K562 (cell line): ENCODE measurements at regions not wholly inside any gene's neighbourhood (a gene's known extent, or its start where the extent isn't known, plus 50 kb on each side); places are given as distances from the start of the nearest gene placed in this dataset.

ENCODE experiments used
- FOS ChIP-seq: IDR thresholded peaks from 3 replicates; pipeline ENCODE4 v1.6.1; 2011; ENCODE audit not compliant: insufficient read length; ENCODE audit errors: extremely low read depth
- MAZ ChIP-seq, 2 experiments: fragments of 450-650 bp in 1 of 2; sonication (generic) in 1 of 2; formaldehyde crosslinking; IDR thresholded peaks in 1 of 2; conservative IDR thresholded peaks in 1 of 2; 2 replicates each; pipeline versions ENCODE4 v1.4.0 to v1.5.0; 2020; ENCODE audit warnings: mild to moderate bottlenecking in 1 of 2, missing genetic modification reagents in 1 of 2
- NCOA1 ChIP-seq: fragments of 450-650 bp; IDR thresholded peaks from 2 replicates; pipeline ENCODE4 v1.6.1; 2016; ENCODE audit warnings: low read depth
- POLR3A ChIP-seq: IDR thresholded peaks from 2 replicates; pipeline ENCODE4 v1.6.1; 2011; ENCODE audit warnings: borderline replicate concordance, mild to moderate bottlenecking, moderate library complexity; ENCODE audit not compliant: insufficient read length, insufficient read depth; ENCODE audit errors: extremely low read depth
- SAP30 ChIP-seq: fragments of 200-600 bp; sonication (generic); IDR thresholded peaks from 2 replicates; pipeline ENCODE4 v1.6.1; 2012; ENCODE audit warnings: borderline replicate concordance, low read depth, mild to moderate bottlenecking, moderate library complexity, low read length, control low read depth, inconsistent platforms; ENCODE audit not compliant: insufficient read depth, poor library complexity, severe bottlenecking
- TEAD2 ChIP-seq: fragments of 450-650 bp; IDR thresholded peaks from 2 replicates; pipeline ENCODE4 v1.6.1; 2016; ENCODE audit warnings: missing genetic modification characterization, control low read depth, missing compliant biosample characterization
- WHSC1 ChIP-seq: IDR thresholded peaks from one replicate; pipeline ENCODE4 v1.6.1; 2012; ENCODE audit warnings: low read length, control low read depth, inconsistent platforms
- ZBTB9 ChIP-seq: fragments of 450-650 bp; formaldehyde crosslinking; IDR thresholded peaks from 2 replicates; pipeline ENCODE4 v1.4.0; 2020; ENCODE audit warnings: mild to moderate bottlenecking, moderate library complexity
- ZC3H4 ChIP-seq: sonication (generic); formaldehyde crosslinking; IDR thresholded peaks from 2 replicates; pipeline ENCODE4 v1.9.0; 2021; ENCODE audit warnings: missing genetic modification reagents, borderline replicate concordance
- ZNF133 ChIP-seq: fragments of 250-450 bp; sonication (Bioruptor Pico); IDR thresholded peaks from 2 replicates; pipeline ENCODE4 v1.4.0; 2020; ENCODE audit warnings: mild to moderate bottlenecking
- ZNF395 ChIP-seq: fragments of 200-800 bp; sonication (Bioruptor generic); IDR thresholded peaks from 2 replicates; pipeline ENCODE4 v1.6.1; 2017; ENCODE audit warnings: missing genetic modification characterization, missing compliant biosample characterization
- ZNF551 ChIP-seq: fragments of 250-450 bp; sonication (Bioruptor Pico); IDR thresholded peaks from 2 replicates; pipeline ENCODE4 v1.5.0; 2021; ENCODE audit warnings: mild to moderate bottlenecking, moderate library complexity
- TF ChIP-seq, protein P1 (sequence below): fragments of 450-650 bp; IDR thresholded peaks from 2 replicates; pipeline ENCODE4 v1.6.1; 2016; ENCODE audit warnings: low read depth
- TF ChIP-seq, protein P2 (sequence below): fragments of 250-450 bp; sonication (Bioruptor Pico); IDR thresholded peaks from 2 replicates; pipeline ENCODE4 v1.4.0; 2020; ENCODE audit warnings: borderline replicate concordance

DNA sequence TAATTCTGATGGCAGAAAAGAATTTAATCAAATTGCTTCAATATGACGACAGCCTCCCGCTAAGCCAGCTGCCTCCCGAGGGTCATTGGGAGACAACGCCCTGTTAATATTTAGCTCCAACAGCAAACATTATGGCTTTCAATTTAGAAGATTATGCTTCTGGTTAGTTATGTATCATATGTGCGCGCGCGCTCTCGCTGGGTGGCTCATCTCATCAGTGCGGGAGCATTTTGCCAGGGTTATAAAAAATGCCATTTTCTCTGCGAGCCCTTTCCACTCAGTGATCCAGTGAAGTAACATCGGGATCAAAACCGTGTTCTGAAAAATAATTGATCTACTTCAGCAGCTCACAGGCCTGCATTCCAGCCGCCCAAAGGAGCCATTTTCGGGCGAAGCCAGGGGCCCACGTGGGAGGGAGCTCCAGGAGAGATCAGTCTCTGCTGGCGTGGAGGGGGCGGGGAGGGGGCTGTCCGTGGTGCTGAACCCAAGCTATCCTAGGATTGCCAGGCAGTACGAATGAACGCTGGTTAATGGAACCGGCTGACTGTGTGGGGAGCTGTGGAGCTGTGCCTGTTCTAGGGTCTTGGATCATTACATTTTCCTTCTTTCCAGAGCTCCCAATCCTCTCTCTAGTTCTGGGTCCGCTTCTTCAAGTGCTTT is 219.1 kb upstream of the ZC3H12A start (continued):
- TF ChIP-seq, protein P1, sequence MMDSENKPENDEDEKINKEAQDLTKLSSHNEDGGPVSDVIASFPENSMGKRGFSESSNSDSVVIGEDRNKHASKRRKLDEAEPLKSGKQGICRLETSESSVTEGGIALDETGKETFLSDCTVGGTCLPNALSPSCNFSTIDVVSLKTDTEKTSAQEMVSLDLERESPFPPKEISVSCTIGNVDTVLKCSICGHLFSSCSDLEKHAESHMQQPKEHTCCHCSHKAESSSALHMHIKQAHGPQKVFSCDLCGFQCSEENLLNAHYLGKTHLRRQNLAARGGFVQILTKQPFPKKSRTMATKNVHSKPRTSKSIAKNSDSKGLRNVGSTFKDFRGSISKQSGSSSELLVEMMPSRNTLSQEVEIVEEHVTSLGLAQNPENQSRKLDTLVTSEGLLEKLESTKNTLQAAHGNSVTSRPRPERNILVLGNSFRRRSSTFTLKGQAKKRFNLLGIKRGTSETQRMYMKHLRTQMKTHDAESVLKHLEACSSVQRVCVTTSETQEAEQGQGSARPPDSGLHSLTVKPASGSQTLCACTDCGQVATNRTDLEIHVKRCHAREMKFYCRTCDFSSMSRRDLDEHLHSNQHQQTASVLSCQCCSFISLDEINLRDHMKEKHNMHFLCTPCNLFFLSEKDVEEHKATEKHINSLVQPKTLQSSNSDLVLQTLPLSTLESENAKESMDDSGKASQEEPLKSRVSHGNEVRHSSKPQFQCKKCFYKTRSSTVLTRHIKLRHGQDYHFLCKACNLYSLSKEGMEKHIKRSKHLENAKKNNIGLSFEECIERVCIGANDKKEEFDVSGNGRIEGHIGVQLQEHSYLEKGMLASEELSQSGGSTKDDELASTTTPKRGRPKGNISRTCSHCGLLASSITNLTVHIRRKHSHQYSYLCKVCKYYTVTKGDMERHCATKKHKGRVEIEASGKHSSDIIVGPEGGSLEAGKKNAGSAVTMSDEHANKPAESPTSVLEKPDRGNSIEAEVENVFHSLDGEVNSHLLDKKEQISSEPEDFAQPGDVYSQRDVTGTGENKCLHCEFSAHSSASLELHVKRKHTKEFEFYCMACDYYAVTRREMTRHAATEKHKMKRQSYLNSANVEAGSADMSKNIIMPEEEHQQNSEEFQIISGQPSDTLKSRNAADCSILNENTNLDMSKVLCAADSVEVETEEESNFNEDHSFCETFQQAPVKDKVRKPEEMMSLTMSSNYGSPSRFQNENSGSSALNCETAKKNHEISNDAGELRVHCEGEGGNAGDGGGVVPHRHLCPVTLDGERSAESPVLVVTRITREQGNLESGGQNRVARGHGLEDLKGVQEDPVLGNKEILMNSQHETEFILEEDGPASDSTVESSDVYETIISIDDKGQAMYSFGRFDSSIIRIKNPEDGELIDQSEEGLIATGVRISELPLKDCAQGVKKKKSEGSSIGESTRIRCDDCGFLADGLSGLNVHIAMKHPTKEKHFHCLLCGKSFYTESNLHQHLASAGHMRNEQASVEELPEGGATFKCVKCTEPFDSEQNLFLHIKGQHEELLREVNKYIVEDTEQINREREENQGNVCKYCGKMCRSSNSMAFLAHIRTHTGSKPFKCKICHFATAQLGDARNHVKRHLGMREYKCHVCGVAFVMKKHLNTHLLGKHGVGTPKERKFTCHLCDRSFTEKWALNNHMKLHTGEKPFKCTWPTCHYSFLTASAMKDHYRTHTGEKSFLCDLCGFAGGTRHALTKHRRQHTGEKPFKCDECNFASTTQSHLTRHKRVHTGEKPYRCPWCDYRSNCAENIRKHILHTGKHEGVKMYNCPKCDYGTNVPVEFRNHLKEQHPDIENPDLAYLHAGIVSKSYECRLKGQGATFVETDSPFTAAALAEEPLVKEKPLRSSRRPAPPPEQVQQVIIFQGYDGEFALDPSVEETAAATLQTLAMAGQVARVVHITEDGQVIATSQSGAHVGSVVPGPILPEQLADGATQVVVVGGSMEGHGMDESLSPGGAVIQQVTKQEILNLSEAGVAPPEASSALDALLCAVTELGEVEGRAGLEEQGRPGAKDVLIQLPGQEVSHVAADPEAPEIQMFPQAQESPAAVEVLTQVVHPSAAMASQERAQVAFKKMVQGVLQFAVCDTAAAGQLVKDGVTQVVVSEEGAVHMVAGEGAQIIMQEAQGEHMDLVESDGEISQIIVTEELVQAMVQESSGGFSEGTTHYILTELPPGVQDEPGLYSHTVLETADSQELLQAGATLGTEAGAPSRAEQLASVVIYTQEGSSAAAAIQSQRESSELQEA: no peak
- TF ChIP-seq ZNF395 (peak; percentile 47; the same call in 1 of the 2 replicates), POLR3A (no peak), MAZ (CRISPR knock-in tag; conservative IDR thresholded peaks at IDR 0.05 in 1 of 2, IDR thresholded peaks at IDR 0.05 in 1 of 2) (peak; percentile 16 to 55; a peak in 1 of 4 replicates), WHSC1 (no peak), NCOA1 (peak; percentile 39; the same call in 1 of the 2 replicates), ZBTB9 (no peak), SAP30 (peak; percentile 45), ZC3H4 (CRISPR knock-in tag) (no peak), TEAD2 (no peak), ZNF133 (no peak), ZNF551 (no peak), FOS (no peak)
- TF ChIP-seq, protein P2, sequence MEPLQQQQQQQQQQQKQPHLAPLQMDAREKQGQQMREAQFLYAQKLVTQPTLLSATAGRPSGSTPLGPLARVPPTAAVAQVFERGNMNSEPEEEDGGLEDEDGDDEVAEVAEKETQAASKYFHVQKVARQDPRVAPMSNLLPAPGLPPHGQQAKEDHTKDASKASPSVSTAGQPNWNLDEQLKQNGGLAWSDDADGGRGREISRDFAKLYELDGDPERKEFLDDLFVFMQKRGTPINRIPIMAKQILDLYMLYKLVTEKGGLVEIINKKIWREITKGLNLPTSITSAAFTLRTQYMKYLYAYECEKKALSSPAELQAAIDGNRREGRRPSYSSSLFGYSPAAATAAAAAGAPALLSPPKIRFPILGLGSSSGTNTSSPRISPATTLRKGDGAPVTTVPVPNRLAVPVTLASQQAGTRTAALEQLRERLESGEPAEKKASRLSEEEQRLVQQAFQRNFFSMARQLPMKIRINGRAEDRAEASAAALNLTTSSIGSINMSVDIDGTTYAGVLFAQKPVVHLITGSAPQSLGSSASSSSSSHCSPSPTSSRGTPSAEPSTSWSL: no peak
